NCI-H345 treated with DMSO at 0.1 percent for 48 hours (cell line): ENCODE measurements at regions not wholly inside any gene's neighbourhood (a gene's known extent, or its start where the extent isn't known, plus 50 kb on each side); places are given as distances from the start of the nearest gene placed in this dataset.
"Not testable (repeated sequence)": the region's sequence is repeated elsewhere in the genome, so short reads cannot be mapped to it uniquely, and the experiment has no call there.

Experiments used
- DNase-seq: peaks from one replicate; lab custom pipeline; 2025; ENCODE audit not compliant: unreplicated experiment; lab: John Stamatoyannopoulos, UW

DNA sequence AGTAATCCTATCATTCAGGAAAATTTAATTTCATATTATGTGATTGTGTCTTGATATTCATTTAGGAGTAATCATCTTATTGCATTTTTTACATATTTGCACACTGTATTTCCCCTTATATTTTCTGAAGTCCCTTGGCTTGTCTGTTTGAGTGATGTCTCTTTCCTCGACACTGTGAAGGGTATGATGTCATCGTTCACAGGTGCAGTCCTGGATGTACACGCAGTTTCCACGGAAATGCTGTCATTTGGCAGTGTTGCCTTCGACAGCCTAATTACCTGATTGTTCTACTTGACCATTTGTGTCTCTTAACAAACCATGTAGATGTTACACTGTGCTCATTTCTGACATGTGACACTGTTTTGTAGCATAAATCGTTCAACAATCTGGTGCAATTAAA is 1277.0 kb downstream of the TMEM121 start:
- no peak for DNase-seq

DNA sequence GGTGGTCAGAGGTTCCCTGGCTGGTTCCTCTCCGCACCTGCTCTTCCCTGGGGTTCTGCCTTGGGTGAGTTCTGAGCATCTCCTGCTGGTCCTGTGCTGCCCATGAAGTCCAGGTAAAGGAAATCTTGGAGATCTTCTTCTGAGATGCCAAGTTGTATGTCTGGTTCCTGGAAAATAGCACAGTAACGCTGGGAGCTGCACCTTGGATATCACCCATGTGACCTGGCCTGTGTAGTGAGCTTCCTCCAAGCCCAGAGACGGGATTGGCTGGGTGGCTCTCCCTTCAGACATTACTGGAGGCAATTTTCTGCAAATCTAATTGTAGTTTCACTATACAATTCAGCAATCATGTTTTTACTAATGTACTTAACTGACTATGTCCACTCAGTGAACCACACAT is 1281.1 kb downstream of the TMEM121 start:
- DNase-seq, result no peak

DNA sequence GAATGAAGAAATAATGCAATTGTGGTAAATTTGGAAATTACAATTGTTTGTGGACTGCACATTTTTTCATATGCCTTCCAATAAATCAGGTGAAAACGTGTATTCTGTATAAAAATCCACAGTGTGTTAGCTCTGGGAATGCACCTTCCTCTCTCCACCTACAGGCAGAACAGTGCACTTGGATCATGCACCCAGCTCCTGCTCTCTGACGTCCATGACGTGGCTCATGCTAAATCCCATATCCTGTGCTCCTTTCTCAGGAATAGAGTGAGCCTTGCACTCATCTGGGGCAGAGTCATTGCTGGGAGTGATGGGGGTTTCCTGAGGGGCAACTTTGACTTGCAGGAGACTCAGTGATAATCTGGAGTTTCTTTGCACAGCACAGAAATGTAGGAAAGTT is 1282.1 kb downstream of the TMEM121 start:
- DNase-seq, result no peak

DNA sequence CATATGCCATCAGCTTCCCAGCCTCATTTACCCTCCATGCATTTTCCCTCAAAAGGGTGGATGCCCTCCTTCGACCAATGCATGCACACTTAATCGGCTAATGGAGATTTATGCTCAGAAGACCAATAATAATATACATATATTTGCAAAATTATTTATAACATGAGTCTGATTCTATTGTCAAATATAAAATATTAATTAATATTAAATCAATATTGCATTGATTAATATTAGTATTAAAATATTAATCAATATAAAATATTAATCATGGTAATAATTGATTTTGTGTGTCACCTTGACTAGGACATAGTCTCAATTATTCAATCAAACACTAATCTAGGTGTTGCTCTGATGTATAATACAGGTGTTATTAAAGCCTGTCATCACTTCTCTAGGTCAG is 1282.5 kb downstream of the TMEM121 start:
- no peak for DNase-seq

GRCh38 chr14:106809615-106810014 is 1283.2 kb downstream of the TMEM121 start:
- no peak for DNase-seq

GRCh38 chr14:106810168-106810567 is 1283.8 kb downstream of the TMEM121 start:
- DNase-seq, result not testable (repeated sequence)

DNA sequence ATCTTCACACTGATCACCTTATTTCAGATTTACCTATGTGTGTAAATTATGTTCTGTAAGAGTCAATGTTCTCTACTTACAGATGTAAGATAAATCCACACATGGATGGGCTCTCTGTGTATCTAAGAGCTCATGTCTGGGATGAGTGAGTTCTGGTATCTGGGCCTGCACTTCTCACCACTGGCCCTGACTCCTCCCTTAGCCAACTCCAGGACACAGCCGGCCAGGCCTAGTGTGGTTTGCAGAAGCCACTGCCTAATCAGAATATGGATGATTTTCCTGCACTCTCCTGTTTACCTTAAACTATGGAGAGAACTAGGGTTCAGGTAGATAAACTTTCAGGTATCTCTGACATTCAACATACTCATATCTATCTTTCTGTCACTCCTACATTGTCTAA is 1284.8 kb downstream of the TMEM121 start:
- no peak for DNase-seq

GRCh38 chr14:106812788-106813476 is 1286.5 kb downstream of the TMEM121 start:
- DNase-seq, result no peak

GRCh38 chr14:106813477-106813823 is 1287.1 kb downstream of the TMEM121 start:
- no peak for DNase-seq

GRCh38 chr14:106820119-106820518 is 1293.7 kb downstream of the TMEM121 start:
- no peak for DNase-seq

DNA sequence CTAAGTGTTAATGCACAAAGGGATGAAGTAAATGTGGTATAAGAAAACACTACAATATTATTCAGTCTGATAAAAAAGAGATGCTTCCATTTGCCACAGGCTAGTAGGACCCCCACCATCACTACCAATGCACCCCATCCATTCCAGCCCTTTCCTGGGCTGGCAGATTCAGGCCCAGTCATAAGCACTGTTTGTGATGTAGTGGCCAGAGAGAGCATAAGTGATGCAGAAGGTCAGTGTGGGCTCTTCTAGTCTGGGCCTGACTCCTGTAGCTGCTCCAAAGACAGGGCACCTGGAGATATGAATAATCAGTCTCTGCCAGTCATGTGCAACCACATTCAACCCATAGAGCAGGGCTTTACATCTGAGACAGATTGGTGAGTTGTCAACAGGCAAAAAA is 1294.7 kb downstream of the TMEM121 start:
- no peak for DNase-seq

- DNase-seq, result no peak
These were observed 1296.5 kb downstream of the TMEM121 start for GRCh38 chr14:106822905-106823304.

DNA sequence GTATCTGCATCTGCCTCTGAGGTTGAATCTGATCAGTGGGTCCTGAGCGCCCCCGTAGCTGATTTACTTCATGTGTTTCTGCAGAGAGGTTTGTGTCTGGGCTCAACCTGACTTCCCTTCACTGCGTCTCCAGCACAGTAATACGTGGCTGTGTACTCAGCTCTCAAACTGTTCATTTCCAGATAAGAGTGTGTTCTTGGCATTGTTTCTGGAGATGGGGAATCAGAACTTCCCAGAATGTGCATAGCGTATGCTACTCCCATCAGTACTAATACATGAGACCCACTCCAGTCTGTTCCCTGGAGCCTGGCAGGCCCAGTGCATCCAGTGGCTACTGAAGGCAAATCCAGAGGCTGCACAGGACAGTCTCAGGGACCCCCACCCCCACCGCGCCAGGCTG is 1297.2 kb downstream of the TMEM121 start:
- DNase-seq, result no peak

DNA sequence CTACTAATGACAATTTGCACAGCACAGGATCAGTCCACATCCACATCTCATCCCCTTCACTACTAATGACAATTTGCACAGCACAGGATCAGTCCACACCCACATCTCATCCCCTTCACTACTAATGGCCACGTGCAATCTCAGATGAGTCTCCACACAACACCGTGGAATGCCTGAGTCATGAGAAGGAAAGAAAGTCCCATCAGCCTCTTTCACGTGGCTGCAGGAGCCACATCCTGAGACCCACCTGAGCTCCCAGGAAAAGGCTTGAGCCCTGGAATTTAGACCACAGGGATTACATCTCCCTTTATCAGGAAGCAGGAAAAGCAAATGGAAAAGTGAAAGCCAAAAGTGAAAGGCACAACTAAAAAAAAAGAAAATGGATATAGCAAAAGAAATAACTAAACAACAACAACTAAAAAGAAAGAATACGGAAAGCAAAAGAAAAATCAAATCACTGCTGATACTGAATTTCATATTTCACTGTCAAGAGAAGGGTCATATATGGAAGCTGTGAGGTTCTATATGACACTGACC is 1300.5 kb downstream of the TMEM121 start:
- DNase-seq, result no peak

GRCh38 chr14:106831322-106831720 is 1304.9 kb downstream of the TMEM121 start:
- no peak for DNase-seq

DNA sequence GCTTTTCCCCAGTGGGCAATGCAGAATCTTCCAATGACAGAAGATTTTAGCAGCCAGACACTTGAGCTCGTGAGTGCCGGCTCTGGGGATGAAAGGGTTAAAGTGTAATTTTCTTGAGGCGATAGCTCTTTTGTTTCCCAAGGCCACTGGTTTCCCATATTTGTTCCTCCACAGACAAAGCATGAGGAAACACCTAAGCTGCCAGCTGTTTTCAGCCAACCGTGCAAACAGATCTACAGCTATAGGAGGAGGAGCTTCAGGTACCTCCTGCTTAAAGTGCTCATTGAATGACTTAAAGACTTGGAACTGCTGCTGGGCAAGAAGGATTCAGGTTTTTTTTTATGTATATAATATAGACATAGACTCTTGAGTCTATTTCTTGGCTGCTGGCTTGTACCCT is 1311.5 kb downstream of the TMEM121 start:
- DNase-seq, result no peak

- DNase-seq, result no peak
These were observed 1312.8 kb downstream of the TMEM121 start for GRCh38 chr14:106838991-106839769.

- no peak for DNase-seq
These were observed 1313.9 kb downstream of the TMEM121 start for GRCh38 chr14:106840258-106840657.

GRCh38 chr14:106840991-106841390 is 1314.6 kb downstream of the TMEM121 start:
- DNase-seq, result no peak

- DNase-seq, result no peak
These were observed 1315.3 kb downstream of the TMEM121 start for GRCh38 chr14:106841701-106842100.

DNA sequence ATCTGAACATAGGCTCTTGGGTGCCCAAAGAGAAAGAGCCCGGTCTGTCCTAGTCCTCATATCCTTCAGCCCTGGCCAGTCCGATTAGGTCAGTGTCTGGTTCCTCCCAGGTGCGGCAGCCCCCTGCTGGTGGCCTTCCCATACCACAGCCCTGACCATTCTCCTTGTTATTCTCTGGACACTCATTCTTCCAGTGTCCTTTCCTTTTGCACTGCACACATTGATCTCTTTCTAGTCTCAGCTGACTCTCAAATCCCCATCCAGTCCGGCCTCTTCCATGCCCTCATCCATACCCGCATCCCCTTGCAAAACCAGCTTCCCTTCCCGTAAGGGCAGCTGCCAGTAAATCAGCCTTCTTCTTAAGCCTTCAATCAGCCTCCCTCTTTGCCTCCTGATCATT is 1316.3 kb downstream of the TMEM121 start:
- DNase-seq, result no peak

DNA sequence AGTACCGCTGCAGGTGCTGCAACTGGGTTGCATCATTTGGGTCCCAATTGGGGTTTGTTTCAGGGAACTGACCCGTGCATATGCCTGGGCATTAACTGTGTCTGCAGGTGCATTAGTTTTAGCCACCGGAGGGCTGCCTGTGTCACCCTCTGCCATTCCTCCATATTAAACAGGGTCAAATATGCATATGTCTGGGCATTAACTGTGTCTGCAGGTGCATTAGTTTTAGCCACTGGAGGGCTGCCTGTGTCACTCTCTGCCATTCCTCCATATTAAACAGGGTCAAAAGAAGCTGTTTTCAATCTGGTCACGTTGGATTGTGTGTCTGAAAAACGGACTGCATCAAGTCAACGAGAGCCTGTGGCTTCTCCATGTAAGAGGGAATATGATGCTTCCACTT is 1317.0 kb downstream of the TMEM121 start:
- DNase-seq, result no peak
